ENCODE measurements at regions not wholly inside any gene's neighbourhood (a gene's known extent, or its start where the extent isn't known, plus 50 kb on each side); places are given as distances from the start of the nearest gene placed in this dataset.

DNA sequence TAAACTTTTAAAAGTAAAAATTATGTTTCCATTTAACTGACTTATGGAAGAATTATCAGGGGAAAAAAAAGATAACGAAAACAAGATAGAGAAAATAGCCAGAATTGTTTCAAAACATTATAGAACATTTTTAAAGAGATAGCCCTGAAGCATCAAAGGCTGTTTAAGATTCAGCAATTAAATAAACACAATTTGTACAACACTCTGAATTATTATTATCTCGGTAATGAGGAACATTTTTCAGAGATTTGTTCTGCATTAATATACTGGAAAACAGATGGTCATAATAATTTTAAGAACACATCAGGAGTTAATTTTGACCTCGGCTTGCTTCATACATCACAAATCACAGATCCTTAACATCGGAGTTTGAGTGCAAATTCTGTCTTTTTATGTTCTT lies 643.8 kb downstream of the SORCS1 start:
- no peak overlapping the region for H3K27ac ChIP-seq
- TF ChIP-seq CTCF (IDR thresholded peaks at IDR 0.05), result no peak
- no peak for TF ChIP-seq ZFX (IDR thresholded peaks at IDR 0.05; ENCODE audit: borderline replicate concordance)

DNA sequence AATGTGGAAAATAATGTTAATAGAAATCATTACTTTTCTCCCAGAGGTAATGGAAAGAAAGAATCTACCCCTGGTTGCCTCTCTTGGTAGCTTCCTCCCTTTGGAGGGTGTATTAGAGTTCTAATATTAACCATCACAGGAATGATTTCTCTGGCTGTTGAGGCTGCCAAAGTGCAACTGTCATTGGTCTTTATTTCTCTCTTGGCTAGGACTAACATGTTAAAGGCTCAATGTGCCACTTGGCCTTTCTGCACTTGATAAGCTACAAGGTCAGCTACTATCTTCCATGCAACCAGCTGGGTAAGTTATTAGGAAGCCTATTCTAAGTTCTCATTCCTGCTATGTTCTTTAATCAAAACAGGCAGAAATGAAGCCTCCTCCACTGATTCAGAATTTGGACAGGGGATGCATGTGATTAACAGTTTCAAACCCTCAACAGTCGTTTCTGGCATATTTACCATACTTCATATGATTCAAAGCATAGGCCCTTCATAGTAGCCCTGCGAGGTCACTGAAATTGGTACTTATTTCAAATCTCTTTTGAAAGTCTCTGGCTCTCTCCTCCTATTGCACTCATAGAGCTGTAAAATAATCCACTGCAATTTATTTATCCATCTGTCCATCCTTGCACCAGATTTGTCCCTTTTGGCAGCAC lies 645.0 kb downstream of the SORCS1 start:
- no peak overlapping the region for H3K27ac ChIP-seq
- TF ChIP-seq CTCF (IDR thresholded peaks at IDR 0.05) (no peak), ZFX (IDR thresholded peaks at IDR 0.05; ENCODE audit: borderline replicate concordance) (no peak)

DNA sequence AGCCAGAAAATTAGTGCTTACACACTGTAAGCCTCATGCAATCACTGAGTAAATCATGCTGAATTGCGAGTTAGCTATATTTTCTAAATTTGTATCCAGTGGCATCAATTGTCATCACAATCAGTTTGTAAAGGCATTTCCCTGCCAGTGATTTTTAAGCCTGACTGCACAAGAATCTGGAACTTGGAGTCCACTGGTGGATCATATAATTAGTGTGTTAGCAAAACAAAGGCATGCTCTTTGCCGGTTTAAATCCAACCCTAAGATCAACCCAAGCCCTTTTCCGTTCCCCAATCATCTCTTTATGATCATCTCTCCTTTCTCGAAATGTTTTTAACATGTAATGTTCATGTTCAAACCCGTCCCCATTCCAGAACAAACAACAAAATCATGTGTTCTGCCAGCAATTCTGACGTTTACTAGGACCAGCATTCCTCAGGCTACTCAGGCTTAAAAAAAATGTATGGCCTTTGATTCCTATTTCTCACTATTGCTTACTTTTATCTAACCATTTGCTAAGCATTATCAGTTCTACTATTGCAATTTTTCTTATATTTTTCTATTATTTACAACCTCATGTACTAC lies 649.2 kb downstream of the SORCS1 start:
- TF ChIP-seq CTCF (IDR thresholded peaks at IDR 0.05) (no peak), ZFX (IDR thresholded peaks at IDR 0.05; ENCODE audit: borderline replicate concordance) (no peak)
- H3K27ac ChIP-seq, result no peak overlapping the region

DNA sequence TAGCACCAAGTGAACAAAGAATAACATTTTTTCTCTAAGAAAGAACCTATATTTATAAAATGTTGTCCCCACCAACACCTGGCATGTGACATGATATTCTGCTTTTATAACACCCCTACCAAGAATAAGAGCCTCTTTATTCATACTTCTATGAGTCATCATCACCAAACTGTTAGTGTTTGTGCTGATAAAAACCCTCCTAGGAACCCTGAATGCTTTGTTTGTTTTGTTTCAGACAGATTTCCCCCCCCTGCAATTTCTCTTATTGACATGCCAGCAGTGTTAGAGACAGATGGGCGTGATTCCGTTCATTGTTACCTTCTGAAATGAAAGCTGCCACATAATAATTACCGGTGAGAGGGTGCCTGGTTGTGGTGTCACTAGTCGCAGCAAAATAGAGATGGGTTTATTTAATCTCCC lies 651.1 kb downstream of the SORCS1 start:
- H3K27ac ChIP-seq, result no peak overlapping the region
- no peak for TF ChIP-seq ZFX (IDR thresholded peaks at IDR 0.05; ENCODE audit: borderline replicate concordance)
- TF ChIP-seq CTCF (IDR thresholded peaks at IDR 0.05), result no peak

DNA sequence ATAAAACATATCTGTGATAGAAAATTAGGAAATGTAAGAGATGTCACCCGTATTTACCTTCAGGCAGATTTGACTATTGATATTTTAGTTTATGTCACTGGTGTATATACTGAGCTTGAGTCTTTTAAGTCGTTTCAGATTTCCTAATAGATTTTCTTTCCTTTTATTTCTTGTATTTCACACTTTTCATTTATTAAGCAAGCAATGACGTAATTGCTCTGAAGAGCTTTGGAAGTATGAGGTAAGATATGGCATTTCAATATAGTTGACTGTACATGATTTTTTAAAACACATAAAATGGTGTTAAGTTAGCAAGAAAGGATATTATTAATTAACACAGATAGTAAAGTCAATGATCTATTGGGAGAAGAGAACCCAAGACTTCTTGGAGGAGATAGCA lies 652.6 kb downstream of the SORCS1 start:
- no peak overlapping the region for H3K27ac ChIP-seq
- no peak for TF ChIP-seq ZFX (IDR thresholded peaks at IDR 0.05; ENCODE audit: borderline replicate concordance)
- TF ChIP-seq CTCF (IDR thresholded peaks at IDR 0.05), result no peak

DNA sequence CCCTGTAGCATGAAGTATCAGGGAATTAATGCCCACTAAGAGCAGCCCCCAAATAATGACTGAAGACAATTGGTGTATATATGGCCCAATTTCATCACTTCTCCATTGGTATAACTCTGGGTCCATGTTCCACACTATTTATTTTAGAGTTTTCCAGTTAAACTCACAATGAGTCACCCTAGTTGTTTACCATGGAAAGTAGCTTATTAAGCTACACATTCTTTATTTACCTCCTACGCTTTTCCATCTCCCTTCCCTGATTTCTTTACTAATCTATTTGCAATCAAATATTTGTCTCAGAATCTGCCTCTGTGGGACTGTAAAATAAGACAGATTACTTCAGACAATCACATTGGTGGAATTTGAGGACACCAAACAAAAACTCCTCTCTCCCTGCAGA lies 655.6 kb downstream of the SORCS1 start:
- H3K27ac ChIP-seq, result no peak overlapping the region
- TF ChIP-seq ZFX (IDR thresholded peaks at IDR 0.05; ENCODE audit: borderline replicate concordance) (no peak), CTCF (IDR thresholded peaks at IDR 0.05) (no peak)

DNA sequence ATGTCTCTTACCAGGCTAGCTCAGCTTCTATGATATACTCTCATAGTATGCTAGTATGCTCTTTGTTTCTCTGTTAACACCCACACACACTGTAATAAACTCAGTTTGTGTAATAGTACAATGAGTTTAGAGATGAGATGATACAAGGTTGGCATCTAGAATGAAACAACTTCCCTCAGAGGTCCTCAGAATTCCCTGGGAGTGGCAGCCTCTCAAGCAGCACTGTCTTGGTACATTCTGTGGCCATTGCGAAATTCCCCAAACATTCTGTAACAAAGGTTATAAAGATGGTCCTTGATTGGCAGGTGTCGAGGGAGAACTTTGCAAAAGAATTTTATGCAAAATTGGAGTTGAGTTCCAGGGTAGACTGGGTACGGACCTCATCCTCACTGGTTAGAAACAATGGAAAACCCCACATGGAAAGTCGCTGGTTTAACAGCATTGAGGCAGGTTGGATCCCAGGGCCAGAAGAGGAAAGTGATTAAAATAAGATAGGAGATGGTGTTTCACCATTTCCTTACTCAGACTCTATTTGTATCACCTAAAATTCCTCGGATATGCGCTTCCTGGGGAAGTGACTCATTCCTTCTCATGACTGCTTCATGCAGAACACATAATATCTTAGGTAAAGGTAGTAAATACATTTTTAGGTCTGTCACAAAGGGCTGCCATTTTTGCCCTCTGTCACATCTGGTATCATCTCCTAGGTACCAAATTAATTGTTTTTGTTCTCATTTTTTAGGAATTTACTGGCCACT lies 657.8 kb downstream of the SORCS1 start:
- no peak overlapping the region for H3K27ac ChIP-seq

More for the DNA sequence above, 657.8 kb downstream of the SORCS1 start:
- no peak for TF ChIP-seq CTCF (IDR thresholded peaks at IDR 0.05)
- no peak for TF ChIP-seq ZFX (IDR thresholded peaks at IDR 0.05; ENCODE audit: borderline replicate concordance)

Data from 22Rv1 (cell line).